OCI-LY7 (cell line): ENCODE measurements at regions not wholly inside any gene's neighbourhood (a gene's known extent, or its start where the extent isn't known, plus 50 kb on each side); places are given as distances from the start of the nearest gene placed in this dataset.

Experiments used
- BruUV-seq: library from RNA; stranded (reverse); fragments of 400-500 nt; replicated peaks from 2 replicates; lab custom pipeline; 2021; lab: Mats Ljungman, UMichigan
- CTCF ChIA-PET: fragments of 300-600 bp; sonication (Branson Sonifier 250); formaldehyde crosslinking; loops from one replicate; lab custom pipeline; 2022; ENCODE audit warnings: antibody characterized with exemption; ENCODE audit not compliant: unreplicated experiment; lab: Charles Lee
- POLR2A ChIA-PET: fragments of 300-600 bp; sonication (Branson Sonifier 250); formaldehyde crosslinking; loops from one replicate; lab custom pipeline; 2022; ENCODE audit warnings: antibody characterized with exemption; lab: Charles Lee
- DNase-seq: peaks from one replicate; pipeline ENCODE4 v3.0.0-alpha.2; 2015; ENCODE audit warnings: low spot score
- H2AFZ ChIP-seq: fragments of 200-600 bp; sonication (generic), shearing (Covaris generic); 2 replicates; pipeline ENCODE4 v1.6.1; 2014; ENCODE audit warnings: mild to moderate bottlenecking, antibody characterized with exemption, low read length, moderate library complexity
- H3K27ac ChIP-seq: fragments of 200-600 bp; sonication (generic); 2 replicates; pipeline ENCODE4 v1.5.1; 2014; ENCODE audit warnings: mixed run types, low read depth, mild to moderate bottlenecking, moderate library complexity, low read length, inconsistent platforms; ENCODE audit not compliant: poor library complexity, severe bottlenecking
- H3K36me3 ChIP-seq: fragments of 200-600 bp; sonication (generic); 2 replicates; pipeline ENCODE4 v1.6.1; 2014; ENCODE audit warnings: mild to moderate bottlenecking, antibody characterized with exemption, low read length, moderate library complexity, mixed read lengths; ENCODE audit not compliant: insufficient read depth
- H3K4me1 ChIP-seq: fragments of 200-600 bp; sonication (generic); 2 replicates; pipeline ENCODE4 v1.5.1; 2014; ENCODE audit warnings: mild to moderate bottlenecking, low read length; ENCODE audit not compliant: insufficient read depth, poor library complexity, severe bottlenecking
- H3K4me2 ChIP-seq: fragments of 200-600 bp; sonication (generic); 2 replicates; pipeline ENCODE4 v1.6.1; 2014; ENCODE audit warnings: mild to moderate bottlenecking, low read length
- H3K4me3 ChIP-seq: fragments of 200-600 bp; sonication (generic); 2 replicates; pipeline ENCODE4 v1.5.1; 2014; ENCODE audit warnings: mild to moderate bottlenecking, low read depth, low read length; ENCODE audit not compliant: poor library complexity, severe bottlenecking
- H3K79me2 ChIP-seq: fragments of 200-600 bp; sonication (generic); 2 replicates; pipeline ENCODE4 v1.6.1; 2016; ENCODE audit warnings: low read depth, mild to moderate bottlenecking, low read length, moderate library complexity, mixed read lengths; ENCODE audit not compliant: insufficient read depth
- H3K9me2 ChIP-seq: fragments of 200-600 bp; sonication (generic); 2 replicates; pipeline ENCODE4 v1.6.1; 2016; ENCODE audit warnings: mild to moderate bottlenecking, low read length, mixed read lengths; ENCODE audit not compliant: insufficient read depth
- H3K9me3 ChIP-seq: fragments of 200-600 bp; sonication (generic); 2 replicates; pipeline ENCODE4 v1.6.1; 2014; ENCODE audit warnings: mild to moderate bottlenecking, mixed run types, low read length, mixed read lengths
- H4K20me1 ChIP-seq: fragments of 200-600 bp; sonication (generic); 2 replicates; pipeline ENCODE4 v1.6.1; 2014; ENCODE audit warnings: mild to moderate bottlenecking, antibody characterized with exemption, low read length, moderate library complexity, mixed read lengths; ENCODE audit not compliant: insufficient read depth
- EZH2phosphoT487 ChIP-seq: fragments of 200-600 bp; sonication (generic); IDR thresholded peaks from 2 replicates; pipeline ENCODE4 v1.6.1; 2018; ENCODE audit warnings: low read depth, borderline replicate concordance, mild to moderate bottlenecking, mixed run types, antibody characterized with exemption, low read length, moderate library complexity, mixed read lengths
- intact Hi-C: fragments of 100-400 bp; cut with micrococcal nuclease; formaldehyde crosslinking; loops from one replicate; pipeline ENCODE4 v1.10.0; 2022; ENCODE audit not compliant: unreplicated experiment
- TF ChIP-seq, protein P1 (sequence below): fragments of 200-600 bp; sonication (generic); conservative IDR thresholded peaks from 2 replicates; pipeline ENCODE4 v1.5.1; 2014; ENCODE audit warnings: mild to moderate bottlenecking, antibody characterized with exemption, low read length, moderate library complexity, mixed read lengths

DNA sequence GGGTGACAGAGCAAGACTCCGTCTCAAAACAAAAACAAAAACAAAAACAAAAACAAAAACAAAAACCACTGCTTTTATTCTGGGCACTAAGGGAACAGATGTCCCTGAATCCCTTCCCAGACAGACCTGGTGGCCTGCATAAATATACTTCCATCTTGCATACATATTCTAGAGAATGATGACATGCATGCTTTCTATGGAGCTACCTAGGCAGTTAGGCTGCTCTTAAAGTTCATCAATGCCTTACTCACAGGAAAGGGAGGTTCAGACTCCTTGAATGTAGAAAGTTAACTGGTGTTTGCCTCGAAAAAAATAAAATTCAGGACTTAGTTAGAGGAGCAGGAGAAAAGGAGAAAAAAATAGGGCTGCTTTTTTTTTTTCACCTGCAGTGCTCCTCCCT is 72.6 kb downstream of the C3orf38 start:
- no peak overlapping the region for H3K4me3 ChIP-seq
- no peak for DNase-seq
- no peaks in the 10 kb centered on the region for H4K20me1 ChIP-seq
- H3K79me2 ChIP-seq, result no peaks in the 10 kb centered on the region
- intact Hi-C loops, result no loop called here
- H2AFZ ChIP-seq, result no peak overlapping the region
- no peaks in the 10 kb centered on the region for H3K9me3 ChIP-seq
- no peak overlapping the region for H3K27ac ChIP-seq
- TF ChIP-seq, protein P1, sequence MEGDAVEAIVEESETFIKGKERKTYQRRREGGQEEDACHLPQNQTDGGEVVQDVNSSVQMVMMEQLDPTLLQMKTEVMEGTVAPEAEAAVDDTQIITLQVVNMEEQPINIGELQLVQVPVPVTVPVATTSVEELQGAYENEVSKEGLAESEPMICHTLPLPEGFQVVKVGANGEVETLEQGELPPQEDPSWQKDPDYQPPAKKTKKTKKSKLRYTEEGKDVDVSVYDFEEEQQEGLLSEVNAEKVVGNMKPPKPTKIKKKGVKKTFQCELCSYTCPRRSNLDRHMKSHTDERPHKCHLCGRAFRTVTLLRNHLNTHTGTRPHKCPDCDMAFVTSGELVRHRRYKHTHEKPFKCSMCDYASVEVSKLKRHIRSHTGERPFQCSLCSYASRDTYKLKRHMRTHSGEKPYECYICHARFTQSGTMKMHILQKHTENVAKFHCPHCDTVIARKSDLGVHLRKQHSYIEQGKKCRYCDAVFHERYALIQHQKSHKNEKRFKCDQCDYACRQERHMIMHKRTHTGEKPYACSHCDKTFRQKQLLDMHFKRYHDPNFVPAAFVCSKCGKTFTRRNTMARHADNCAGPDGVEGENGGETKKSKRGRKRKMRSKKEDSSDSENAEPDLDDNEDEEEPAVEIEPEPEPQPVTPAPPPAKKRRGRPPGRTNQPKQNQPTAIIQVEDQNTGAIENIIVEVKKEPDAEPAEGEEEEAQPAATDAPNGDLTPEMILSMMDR, result no peak
- TF ChIP-seq EZH2phosphoT487, result no peak
- H3K4me2 ChIP-seq, result no peak overlapping the region
- H3K9me2 ChIP-seq, result no peaks in the 10 kb centered on the region
- no peaks in the 10 kb centered on the region for H3K4me1 ChIP-seq
- no TSS peak for BruUV-seq
- ChIA-PET POLR2A (no interaction called here), CTCF (no interaction called here)
- H3K36me3 ChIP-seq, result no peaks in the 10 kb centered on the region

DNA sequence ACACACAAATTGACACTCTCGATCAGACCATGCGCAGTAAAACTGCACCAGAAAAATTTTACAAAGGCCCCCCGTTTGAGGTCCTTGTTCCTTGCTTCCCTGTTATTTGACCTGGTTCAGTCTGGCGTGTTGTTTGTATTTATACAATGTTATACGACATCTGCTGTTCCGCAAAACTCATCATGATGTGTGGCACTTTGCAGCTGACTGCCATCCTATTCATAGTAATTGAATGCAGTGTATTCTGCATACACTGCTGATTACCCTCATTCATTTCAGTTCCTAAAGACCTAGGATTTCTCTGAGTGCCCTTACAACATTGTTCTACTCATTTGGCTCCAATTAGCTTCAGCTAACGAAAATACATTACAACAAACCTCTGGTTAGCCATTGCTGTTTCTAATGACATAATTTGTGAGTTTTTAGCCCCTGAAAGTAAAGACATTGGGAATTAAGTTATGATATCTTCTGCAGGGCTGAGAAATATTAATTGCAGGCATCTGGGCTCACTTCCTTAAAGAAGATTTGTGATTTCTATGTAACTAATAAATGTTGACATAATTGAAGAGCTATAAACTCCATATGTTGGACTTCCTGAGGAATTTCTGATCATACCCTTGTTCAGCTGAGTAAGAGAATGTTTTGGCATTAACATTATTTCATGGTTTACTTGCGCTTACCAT is 75.7 kb downstream of the C3orf38 start:
- intact Hi-C loops, result no loop called here
- H4K20me1 ChIP-seq, result no peaks in the 10 kb centered on the region
- no peak for DNase-seq
- no peaks in the 10 kb centered on the region for H3K4me1 ChIP-seq
- H3K4me3 ChIP-seq, result no peak overlapping the region
- no peaks in the 10 kb centered on the region for H3K9me3 ChIP-seq
- no peak overlapping the region for H3K27ac ChIP-seq
- ChIA-PET POLR2A (interaction anchor here (0.6 kb wide), 1 partner anchor 18 kb away, joined by 6 read pairs; no protein-coding TSS in a partner anchor), CTCF (no interaction called here)
- H3K36me3 ChIP-seq, result no peaks in the 10 kb centered on the region
- H3K4me2 ChIP-seq, result no peak overlapping the region
- TF ChIP-seq EZH2phosphoT487, result no peak
- H2AFZ ChIP-seq, result no peak overlapping the region
- H3K9me2 ChIP-seq, result no peaks in the 10 kb centered on the region
- no TSS peak for BruUV-seq
- H3K79me2 ChIP-seq, result no peaks in the 10 kb centered on the region

DNA sequence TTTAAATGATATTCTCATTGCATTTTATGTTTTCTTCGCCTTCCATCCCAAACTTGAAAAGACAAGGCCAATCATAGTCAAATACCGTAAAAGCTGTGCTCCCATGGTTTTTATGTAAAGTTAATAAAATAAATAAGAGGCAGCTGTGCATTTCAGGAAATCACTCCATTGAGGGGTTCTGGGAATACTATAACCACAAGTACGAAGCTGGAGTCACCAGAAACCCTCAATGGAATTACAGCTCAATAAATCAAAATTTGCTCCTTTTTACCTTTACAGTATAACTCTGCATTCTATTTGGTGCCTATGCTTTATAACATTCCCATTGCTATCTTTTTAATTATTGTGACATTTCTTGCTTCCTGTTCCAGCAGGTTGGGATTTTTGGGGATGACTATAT is 77.2 kb downstream of the C3orf38 start:
- no peaks in the 10 kb centered on the region for H3K4me1 ChIP-seq
- ChIA-PET POLR2A (interaction anchor here (0.7 kb wide), 1 partner anchor 13 kb away, joined by 4 read pairs; no protein-coding TSS in a partner anchor), CTCF (no interaction called here)
- DNase-seq, result no peak
- intact Hi-C loops, result no loop called here
- H2AFZ ChIP-seq, result no peak overlapping the region
- TF ChIP-seq EZH2phosphoT487, result no peak
- TF ChIP-seq, protein P1, result no peak
- no peaks in the 10 kb centered on the region for H3K36me3 ChIP-seq
- no peak overlapping the region for H3K27ac ChIP-seq
- no peaks in the 10 kb centered on the region for H4K20me1 ChIP-seq
- H3K4me3 ChIP-seq, result no peak overlapping the region
- H3K79me2 ChIP-seq, result no peaks in the 10 kb centered on the region
- H3K4me2 ChIP-seq, result no peak overlapping the region
- no TSS peak for BruUV-seq
- H3K9me3 ChIP-seq, result no peaks in the 10 kb centered on the region
- H3K9me2 ChIP-seq, result no peaks in the 10 kb centered on the region
